ENCODE measurements at regions not wholly inside any gene's neighbourhood (a gene's known extent, or its start where the extent isn't known, plus 50 kb on each side); places are given as distances from the start of the nearest gene placed in this dataset.

DNA sequence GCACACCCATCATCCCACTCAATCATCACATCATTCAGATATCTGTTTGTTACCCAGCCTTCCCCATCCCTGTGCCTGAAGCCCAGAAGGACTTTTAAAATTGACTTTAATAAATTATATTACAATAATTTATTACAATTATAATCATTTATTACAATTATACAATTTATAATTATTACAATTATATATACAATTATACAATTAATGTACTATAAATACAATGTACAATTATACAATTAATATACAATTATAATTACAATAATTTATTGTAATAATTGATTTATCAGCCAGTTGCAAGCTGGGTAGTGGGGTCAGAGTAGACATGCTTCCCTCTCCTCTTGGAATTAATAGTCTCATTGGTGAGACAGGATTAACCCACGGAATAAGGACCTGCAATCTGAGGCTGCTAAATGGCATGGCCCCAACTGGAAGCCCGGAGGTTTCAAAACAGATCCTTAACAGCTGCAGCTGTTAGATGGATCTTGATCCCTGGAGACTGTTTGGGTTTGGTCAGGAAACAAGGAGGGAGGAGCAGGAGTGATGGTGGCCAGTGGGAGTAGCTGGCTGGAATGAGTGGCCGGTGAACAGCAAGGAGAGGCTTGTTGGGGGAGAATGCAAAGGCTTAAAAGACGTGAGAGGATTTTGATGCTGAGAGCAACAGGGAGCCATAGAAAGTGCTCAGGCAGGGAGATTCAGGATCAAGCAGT lies 402.8 kb upstream of the PODXL start:
- TF ChIP-seq, protein P1, sequence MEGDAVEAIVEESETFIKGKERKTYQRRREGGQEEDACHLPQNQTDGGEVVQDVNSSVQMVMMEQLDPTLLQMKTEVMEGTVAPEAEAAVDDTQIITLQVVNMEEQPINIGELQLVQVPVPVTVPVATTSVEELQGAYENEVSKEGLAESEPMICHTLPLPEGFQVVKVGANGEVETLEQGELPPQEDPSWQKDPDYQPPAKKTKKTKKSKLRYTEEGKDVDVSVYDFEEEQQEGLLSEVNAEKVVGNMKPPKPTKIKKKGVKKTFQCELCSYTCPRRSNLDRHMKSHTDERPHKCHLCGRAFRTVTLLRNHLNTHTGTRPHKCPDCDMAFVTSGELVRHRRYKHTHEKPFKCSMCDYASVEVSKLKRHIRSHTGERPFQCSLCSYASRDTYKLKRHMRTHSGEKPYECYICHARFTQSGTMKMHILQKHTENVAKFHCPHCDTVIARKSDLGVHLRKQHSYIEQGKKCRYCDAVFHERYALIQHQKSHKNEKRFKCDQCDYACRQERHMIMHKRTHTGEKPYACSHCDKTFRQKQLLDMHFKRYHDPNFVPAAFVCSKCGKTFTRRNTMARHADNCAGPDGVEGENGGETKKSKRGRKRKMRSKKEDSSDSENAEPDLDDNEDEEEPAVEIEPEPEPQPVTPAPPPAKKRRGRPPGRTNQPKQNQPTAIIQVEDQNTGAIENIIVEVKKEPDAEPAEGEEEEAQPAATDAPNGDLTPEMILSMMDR (IDR thresholded peaks at IDR 0.05; ENCODE audit: insufficient read depth, low read depth, low read length): no peak
- TF ChIP-seq EZH2 (IDR thresholded peaks at IDR 0.05; ENCODE audit: insufficient read depth, low read length): no peak

All from astrocyte (in vitro differentiated cells and primary cell).